ENCODE measurements at regions not wholly inside any gene's neighbourhood (a gene's known extent, or its start where the extent isn't known, plus 50 kb on each side); places are given as distances from the start of the nearest gene placed in this dataset.

- 16% methylated on average over 8 of the region's 8 CpGs for WGBS (ENCODE audit: low lambda C conversion rate)
- no peak for TF ChIP-seq ATF3 (CRISPR knock-in tag; IDR thresholded peaks at IDR 0.05)
- no peak for TF ChIP-seq ARNT2 (CRISPR knock-in tag; IDR thresholded peaks at IDR 0.05; ENCODE audit: low read depth)
- no peak for TF ChIP-seq ARNT (IDR thresholded peaks at IDR 0.05)
- no peak for TF ChIP-seq ZSCAN30 (CRISPR knock-in tag; IDR thresholded peaks at IDR 0.05)
- no peak for TF ChIP-seq POLR2AphosphoS2 (IDR thresholded peaks at IDR 0.05; ENCODE audit: low read depth, low read length)
- TF ChIP-seq, protein P1, sequence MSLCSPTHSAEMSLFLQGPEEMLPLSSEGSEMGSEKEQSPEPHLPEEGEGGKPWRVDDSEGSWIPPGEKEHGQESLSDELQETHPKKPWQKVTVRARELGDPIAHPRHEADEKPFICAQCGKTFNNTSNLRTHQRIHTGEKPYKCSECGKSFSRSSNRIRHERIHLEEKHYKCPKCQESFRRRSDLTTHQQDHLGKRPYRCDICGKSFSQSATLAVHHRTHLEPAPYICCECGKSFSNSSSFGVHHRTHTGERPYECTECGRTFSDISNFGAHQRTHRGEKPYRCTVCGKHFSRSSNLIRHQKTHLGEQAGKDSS (CRISPR knock-in tag; IDR thresholded peaks at IDR 0.05; ENCODE audit: borderline replicate concordance, low read depth): no peak
- TF ChIP-seq ATF7 (IDR thresholded peaks at IDR 0.05): no peak
- no peak for TF ChIP-seq ATF7 (CRISPR knock-in tag; IDR thresholded peaks at IDR 0.05)
- no peak for TF ChIP-seq TBL1XR1 (IDR thresholded peaks at IDR 0.05; ENCODE audit: borderline replicate concordance, low read length, partially characterized antibody)
- TF ChIP-seq ZNF614 (CRISPR knock-in tag; IDR thresholded peaks at IDR 0.05; ENCODE audit: borderline replicate concordance): no peak
- TF ChIP-seq ZGPAT (CRISPR knock-in tag; IDR thresholded peaks at IDR 0.05): no peak
- TF ChIP-seq ZBTB20 (CRISPR knock-in tag; IDR thresholded peaks at IDR 0.05; ENCODE audit: borderline replicate concordance, low read depth): no peak
- TF ChIP-seq ZNF841 (CRISPR knock-in tag; IDR thresholded peaks at IDR 0.05; ENCODE audit: borderline replicate concordance): no peak
- no peak for TF ChIP-seq RFX5 (IDR thresholded peaks at IDR 0.05; ENCODE audit: low read depth, low read length)
- TF ChIP-seq, protein P2, sequence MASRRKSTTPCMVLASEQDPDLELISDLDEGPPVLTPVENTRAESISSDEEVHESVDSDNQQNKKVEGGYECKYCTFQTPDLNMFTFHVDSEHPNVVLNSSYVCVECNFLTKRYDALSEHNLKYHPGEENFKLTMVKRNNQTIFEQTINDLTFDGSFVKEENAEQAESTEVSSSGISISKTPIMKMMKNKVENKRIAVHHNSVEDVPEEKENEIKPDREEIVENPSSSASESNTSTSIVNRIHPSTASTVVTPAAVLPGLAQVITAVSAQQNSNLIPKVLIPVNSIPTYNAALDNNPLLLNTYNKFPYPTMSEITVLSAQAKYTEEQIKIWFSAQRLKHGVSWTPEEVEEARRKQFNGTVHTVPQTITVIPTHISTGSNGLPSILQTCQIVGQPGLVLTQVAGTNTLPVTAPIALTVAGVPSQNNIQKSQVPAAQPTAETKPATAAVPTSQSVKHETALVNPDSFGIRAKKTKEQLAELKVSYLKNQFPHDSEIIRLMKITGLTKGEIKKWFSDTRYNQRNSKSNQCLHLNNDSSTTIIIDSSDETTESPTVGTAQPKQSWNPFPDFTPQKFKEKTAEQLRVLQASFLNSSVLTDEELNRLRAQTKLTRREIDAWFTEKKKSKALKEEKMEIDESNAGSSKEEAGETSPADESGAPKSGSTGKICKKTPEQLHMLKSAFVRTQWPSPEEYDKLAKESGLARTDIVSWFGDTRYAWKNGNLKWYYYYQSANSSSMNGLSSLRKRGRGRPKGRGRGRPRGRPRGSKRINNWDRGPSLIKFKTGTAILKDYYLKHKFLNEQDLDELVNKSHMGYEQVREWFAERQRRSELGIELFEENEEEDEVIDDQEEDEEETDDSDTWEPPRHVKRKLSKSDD (CRISPR knock-in tag; IDR thresholded peaks at IDR 0.05; ENCODE audit: low read depth): no peak
- TF ChIP-seq ADNP (CRISPR knock-in tag; IDR thresholded peaks at IDR 0.05): no peak
- TF ChIP-seq ZSCAN9 (CRISPR knock-in tag; IDR thresholded peaks at IDR 0.05; ENCODE audit: borderline replicate concordance): no peak
- TF ChIP-seq, protein P3, sequence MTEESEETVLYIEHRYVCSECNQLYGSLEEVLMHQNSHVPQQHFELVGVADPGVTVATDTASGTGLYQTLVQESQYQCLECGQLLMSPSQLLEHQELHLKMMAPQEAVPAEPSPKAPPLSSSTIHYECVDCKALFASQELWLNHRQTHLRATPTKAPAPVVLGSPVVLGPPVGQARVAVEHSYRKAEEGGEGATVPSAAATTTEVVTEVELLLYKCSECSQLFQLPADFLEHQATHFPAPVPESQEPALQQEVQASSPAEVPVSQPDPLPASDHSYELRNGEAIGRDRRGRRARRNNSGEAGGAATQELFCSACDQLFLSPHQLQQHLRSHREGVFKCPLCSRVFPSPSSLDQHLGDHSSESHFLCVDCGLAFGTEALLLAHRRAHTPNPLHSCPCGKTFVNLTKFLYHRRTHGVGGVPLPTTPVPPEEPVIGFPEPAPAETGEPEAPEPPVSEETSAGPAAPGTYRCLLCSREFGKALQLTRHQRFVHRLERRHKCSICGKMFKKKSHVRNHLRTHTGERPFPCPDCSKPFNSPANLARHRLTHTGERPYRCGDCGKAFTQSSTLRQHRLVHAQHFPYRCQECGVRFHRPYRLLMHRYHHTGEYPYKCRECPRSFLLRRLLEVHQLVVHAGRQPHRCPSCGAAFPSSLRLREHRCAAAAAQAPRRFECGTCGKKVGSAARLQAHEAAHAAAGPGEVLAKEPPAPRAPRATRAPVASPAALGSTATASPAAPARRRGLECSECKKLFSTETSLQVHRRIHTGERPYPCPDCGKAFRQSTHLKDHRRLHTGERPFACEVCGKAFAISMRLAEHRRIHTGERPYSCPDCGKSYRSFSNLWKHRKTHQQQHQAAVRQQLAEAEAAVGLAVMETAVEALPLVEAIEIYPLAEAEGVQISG (CRISPR knock-in tag; IDR thresholded peaks at IDR 0.05): no peak
- TF ChIP-seq SIN3B (IDR thresholded peaks at IDR 0.05; ENCODE audit: low read length): no peak
- DNase-seq (ENCODE audit: low spot score) (no peak), ATAC-seq (no peak), FAIRE-seq (no peak)
- Histone ChIP-seq H4K20me1 (ENCODE audit: insufficient read depth, low read length) (no peaks in the 10 kb centered on the region), H3K4me1 (ENCODE audit: insufficient read depth, low read length) (no peaks in the 10 kb centered on the region), H3K36me3 (replicated peaks in 1 of 2; ENCODE audit: control insufficient read depth in 1 of 2, insufficient read depth in 2 of 2, low read length in 2 of 2) (no peaks in the 10 kb centered on the region), H3K4me3 (replicated peaks in 1 of 3; ENCODE audit: insufficient read depth in 1 of 3, low read depth in 2 of 3, low read length in 3 of 3) (no peak overlapping the region), H3K9me3 (ENCODE audit: low read length) (no peaks in the 10 kb centered on the region), H3K79me2 (ENCODE audit: insufficient read depth, low read length) (no peaks in the 10 kb centered on the region), H2AFZ (ENCODE audit: low read length) (no peak overlapping the region), H3K9ac (ENCODE audit: insufficient read depth, low read depth, low read length) (no peak overlapping the region), H3K27ac (ENCODE audit: extremely low read length, insufficient read depth, low read length) (no peak overlapping the region), H3K27me3 (ENCODE audit: control insufficient read depth in 1 of 2, insufficient read depth in 2 of 2, low read length in 2 of 2) (no peaks in the 10 kb centered on the region), H3K4me2 (ENCODE audit: low read depth, low read length) (no peak overlapping the region)
- ChIA-PET CTCF (ENCODE audit: low intra/inter-chr PET ratio, low total read pairs) (no interaction called here), POLR2A (no interaction called here)
- intact Hi-C loops (cut with micrococcal nuclease; ENCODE audit: unreplicated experiment) (no loop called here), in situ Hi-C loops (cut with HindIII; ENCODE audit: extremely low pct_ligation_motif_present, low pct_unique_long_range_greater_than_20kb) (no loop called here)
- BruUV-seq (replicated peaks): no TSS peak
Observed at GRCh38 chr15:97881346-97881965, 79.0 kb upstream of the ARRDC4 start.

All from HepG2 (cell line).